CD4-positive, alpha-beta memory T cell (primary cell): ENCODE measurements at regions not wholly inside any gene's neighbourhood (a gene's known extent, or its start where the extent isn't known, plus 50 kb on each side); places are given as distances from the start of the nearest gene placed in this dataset.

Experiments used
- CTCF ChIA-PET: fragments of 350-600 bp; sonication (Branson Sonifier 250); formaldehyde crosslinking; loops from one replicate; lab custom pipeline; 2021; ENCODE audit warnings: inconsistent platforms; ENCODE audit not compliant: partially characterized antibody; lab: Charles Lee
- POLR2A ChIA-PET: fragments of 350-600 bp; sonication (Branson Sonifier 250); formaldehyde crosslinking; loops from one replicate; lab custom pipeline; 2021; ENCODE audit not compliant: partially characterized antibody; lab: Charles Lee
- DNase-seq, 5 donors: peaks; one replicate each; pipeline versions ENCODE4 v3.0.0 to v3.0.0-alpha.2; 2020 to 2022; ENCODE audit warnings: mixed read lengths in 1 of 5
- H3K27ac ChIP-seq: one replicate; pipeline ENCODE4 v1.7.0; 2013; ENCODE audit warnings: low read depth, low read length
- H3K27me3 ChIP-seq: 2 replicates; pipeline ENCODE4 v1.7.0; 2013; ENCODE audit warnings: mild to moderate bottlenecking, low read length, moderate library complexity; ENCODE audit not compliant: insufficient read depth
- H3K36me3 ChIP-seq: 2 replicates; pipeline ENCODE4 v1.7.0; 2013; ENCODE audit warnings: mild to moderate bottlenecking, low read length, moderate library complexity; ENCODE audit not compliant: insufficient read depth
- H3K4me1 ChIP-seq: 2 replicates; pipeline ENCODE4 v1.7.0; 2013; ENCODE audit warnings: mild to moderate bottlenecking, low read length, moderate library complexity; ENCODE audit not compliant: insufficient read depth
- H3K4me3 ChIP-seq, 2 donors: one replicate each; pipeline ENCODE4 v1.7.0; 2013; ENCODE audit warnings: low read length in 2 of 2, mild to moderate bottlenecking in 1 of 2
- H3K9me3 ChIP-seq, 2 donors: one replicate each; pipeline ENCODE4 v1.7.0; 2013; ENCODE audit warnings: low read length in 2 of 2, control low read depth in 1 of 2; ENCODE audit not compliant: control insufficient read depth in 1 of 2
- H3K27ac Mint-ChIP-seq, 7 donors: one replicate each; pipeline ENCODE4 v1.8.0; 2020 to 2021; ENCODE audit warnings: mixed read lengths in 7 of 7, mild to moderate bottlenecking in 6 of 7, inconsistent platforms in 3 of 7, moderate library complexity in 3 of 7
- H3K27me3 Mint-ChIP-seq, 2 donors: one replicate each; pipeline ENCODE4 v1.8.0; 2020 to 2021; ENCODE audit warnings: mixed read lengths in 2 of 2
- H3K36me3 Mint-ChIP-seq, 2 donors: one replicate each; pipeline ENCODE4 v1.8.0; 2020 to 2021; ENCODE audit warnings: mixed read lengths in 2 of 2, inconsistent platforms in 1 of 2, mild to moderate bottlenecking in 1 of 2
- H3K4me1 Mint-ChIP-seq, 4 donors: one replicate each; pipeline ENCODE4 v1.8.0; 2020 to 2021; ENCODE audit warnings: mixed read lengths in 4 of 4, mild to moderate bottlenecking in 1 of 4
- H3K4me3 Mint-ChIP-seq, 8 donors: one replicate each; pipeline ENCODE4 v1.8.0; 2020 to 2021; ENCODE audit warnings: mixed read lengths in 8 of 8, mild to moderate bottlenecking in 7 of 8, moderate library complexity in 6 of 8, inconsistent platforms in 3 of 8
- H3K9me3 Mint-ChIP-seq, 8 donors: one replicate each; pipeline ENCODE4 v1.8.0; 2020 to 2021; ENCODE audit warnings: mixed read lengths in 8 of 8, mild to moderate bottlenecking in 5 of 8, inconsistent platforms in 3 of 8, moderate library complexity in 1 of 8
- intact Hi-C: fragments of 100-400 bp; cut with micrococcal nuclease; formaldehyde crosslinking; loops from one replicate; pipeline ENCODE4 v1.15.1; 2023

GRCh38 chr1:232557096-232557495, 72.8 kb downstream of the SIPA1L2 start:
- Histone ChIP-seq H3K27me3 (no peaks in the 10 kb centered on the region), H3K9me3 (no peaks in the 10 kb centered on the region), H3K4me3 (no peak overlapping the region), H3K36me3 (no peaks in the 10 kb centered on the region), H3K4me1 (peaks cover 9% of the 10 kb centered on the region), H3K27ac (no peak overlapping the region)
- intact Hi-C loops, result no loop called here
- POLR2A ChIA-PET, result no interaction called here
- peak overlapping the region in 2 of 7 donors; percentile 25 to 65 for H3K27ac Mint-ChIP-seq
- H3K9me3 Mint-ChIP-seq, result no peaks in the 10 kb centered on the region
- CTCF ChIA-PET, result interaction anchor here (1.2 kb wide), 1 partner anchor 71 kb away, joined by 3 read pairs; no protein-coding TSS in a partner anchor
- DNase-seq, result no peak
- peaks cover 0 to 2% of the 10 kb centered on the region in 2 donors for H3K27me3 Mint-ChIP-seq
- no peaks in the 10 kb centered on the region for H3K36me3 Mint-ChIP-seq
- H3K4me3 Mint-ChIP-seq, result no peak overlapping the region
- H3K4me1 Mint-ChIP-seq, result peaks cover 5 to 19% (median 8%) of the 10 kb centered on the region in 4 donors

GRCh38 chr1:232556351-232556750, 73.6 kb downstream of the SIPA1L2 start:
- H3K27ac ChIP-seq, result no peak overlapping the region
- H3K4me3 ChIP-seq, result no peak overlapping the region
- no peak overlapping the region for H3K27ac Mint-ChIP-seq
- peaks cover 9% of the 10 kb centered on the region for H3K4me1 ChIP-seq
- DNase-seq, result no peak
- CTCF ChIA-PET, result interaction anchor here (1.2 kb wide), 1 partner anchor 71 kb away, joined by 3 read pairs; no protein-coding TSS in a partner anchor
- no peaks in the 10 kb centered on the region for H3K27me3 ChIP-seq
- no peaks in the 10 kb centered on the region for H3K9me3 ChIP-seq
- no peak overlapping the region for H3K4me3 Mint-ChIP-seq
- intact Hi-C loops, result no loop called here
- H3K9me3 Mint-ChIP-seq, result no peaks in the 10 kb centered on the region
- peaks cover 0 to 2% of the 10 kb centered on the region in 2 donors for H3K27me3 Mint-ChIP-seq
- no peaks in the 10 kb centered on the region for H3K36me3 ChIP-seq
- no peaks in the 10 kb centered on the region for H3K36me3 Mint-ChIP-seq
- H3K4me1 Mint-ChIP-seq, result peaks cover 5 to 19% (median 8%) of the 10 kb centered on the region in 4 donors
- POLR2A ChIA-PET, result no interaction called here

GRCh38 chr1:232555494-232556210, 74.3 kb downstream of the SIPA1L2 start:
- CTCF ChIA-PET, result interaction anchor here (1.2 kb wide), 1 partner anchor 72 kb away, joined by 3 read pairs; no protein-coding TSS in a partner anchor
- POLR2A ChIA-PET, result no interaction called here
- Mint-ChIP-seq H3K9me3 (no peaks in the 10 kb centered on the region), H3K4me1 (peaks cover 5 to 19% (median 8%) of the 10 kb centered on the region in 4 donors), H3K27ac (no peak overlapping the region), H3K36me3 (no peaks in the 10 kb centered on the region), H3K4me3 (no peak overlapping the region), H3K27me3 (peaks cover 0 to 2% of the 10 kb centered on the region in 2 donors)
- no peaks in the 10 kb centered on the region for H3K9me3 ChIP-seq
- H3K27me3 ChIP-seq, result no peaks in the 10 kb centered on the region
- no peak for DNase-seq
- no peaks in the 10 kb centered on the region for H3K36me3 ChIP-seq
- peaks cover 9% of the 10 kb centered on the region for H3K4me1 ChIP-seq
- H3K27ac ChIP-seq, result no peak overlapping the region
- intact Hi-C loops, result no loop called here
- H3K4me3 ChIP-seq, result no peak overlapping the region

- Histone ChIP-seq H3K27ac (no peak overlapping the region), H3K27me3 (no peaks in the 10 kb centered on the region), H3K36me3 (no peaks in the 10 kb centered on the region), H3K9me3 (no peaks in the 10 kb centered on the region), H3K4me1 (peaks cover 9% of the 10 kb centered on the region), H3K4me3 (no peak overlapping the region)
- H3K4me3 Mint-ChIP-seq, result no peak overlapping the region
- ChIA-PET POLR2A (no interaction called here), CTCF (no interaction called here)
- peaks cover 0 to 2% of the 10 kb centered on the region in 2 donors for H3K27me3 Mint-ChIP-seq
- no peaks in the 10 kb centered on the region for H3K36me3 Mint-ChIP-seq
- intact Hi-C loops, result no loop called here
- H3K27ac Mint-ChIP-seq, result no peak overlapping the region
- no peak for DNase-seq
- no peaks in the 10 kb centered on the region for H3K9me3 Mint-ChIP-seq
- peaks cover 5 to 19% (median 8%) of the 10 kb centered on the region in 4 donors for H3K4me1 Mint-ChIP-seq
Observed at GRCh38 chr1:232554409-232554808, 75.5 kb downstream of the SIPA1L2 start.

GRCh38 chr1:232553809-232554208, 76.1 kb downstream of the SIPA1L2 start:
- H3K27me3 Mint-ChIP-seq, result peaks cover 0 to 2% of the 10 kb centered on the region in 2 donors
- H3K4me3 ChIP-seq, result no peak overlapping the region
- ChIA-PET POLR2A (no interaction called here), CTCF (no interaction called here)
- H3K4me1 ChIP-seq, result peaks cover 4% of the 10 kb centered on the region
- H3K36me3 ChIP-seq, result no peaks in the 10 kb centered on the region
- H3K27ac Mint-ChIP-seq, result no peak overlapping the region
- no peaks in the 10 kb centered on the region for H3K9me3 ChIP-seq
- no peak overlapping the region for H3K27ac ChIP-seq
- H3K36me3 Mint-ChIP-seq, result no peaks in the 10 kb centered on the region
- no peak overlapping the region for H3K4me3 Mint-ChIP-seq
- no peaks in the 10 kb centered on the region for H3K9me3 Mint-ChIP-seq
- no peak for DNase-seq
- peaks cover under 1 to 15% (median 3%) of the 10 kb centered on the region in 4 donors for H3K4me1 Mint-ChIP-seq
- intact Hi-C loops, result no loop called here
- H3K27me3 ChIP-seq, result no peaks in the 10 kb centered on the region

- H3K4me3 ChIP-seq, result no peak overlapping the region
- no peak overlapping the region for H3K27ac Mint-ChIP-seq
- no peaks in the 10 kb centered on the region for H3K36me3 Mint-ChIP-seq
- no peak overlapping the region for H3K4me3 Mint-ChIP-seq
- H3K4me1 ChIP-seq, result no peaks in the 10 kb centered on the region
- ChIA-PET POLR2A (no interaction called here), CTCF (interaction anchor here (1.4 kb wide), 1 partner anchor 74 kb away, joined by 4 read pairs; no protein-coding TSS in a partner anchor)
- no peaks in the 10 kb centered on the region for H3K9me3 Mint-ChIP-seq
- H3K27ac ChIP-seq, result no peak overlapping the region
- intact Hi-C loops, result no loop called here
- H3K9me3 ChIP-seq, result no peaks in the 10 kb centered on the region
- H3K27me3 Mint-ChIP-seq, result peaks cover 0 to 2% of the 10 kb centered on the region in 2 donors
- no peaks in the 10 kb centered on the region for H3K27me3 ChIP-seq
- H3K4me1 Mint-ChIP-seq, result peaks cover 0 to 9% (median 2%) of the 10 kb centered on the region in 4 donors
- no peaks in the 10 kb centered on the region for H3K36me3 ChIP-seq
- DNase-seq, result no peak
Observed at GRCh38 chr1:232553050-232553754, 76.7 kb downstream of the SIPA1L2 start.

GRCh38 chr1:232551386-232551785, 78.5 kb downstream of the SIPA1L2 start:
- H3K4me1 ChIP-seq, result no peaks in the 10 kb centered on the region
- Mint-ChIP-seq H3K4me1 (no peaks in the 10 kb centered on the region), H3K27ac (no peak overlapping the region), H3K27me3 (peaks cover 0 to 2% of the 10 kb centered on the region in 2 donors), H3K9me3 (no peaks in the 10 kb centered on the region), H3K4me3 (no peak overlapping the region), H3K36me3 (no peaks in the 10 kb centered on the region)
- no peaks in the 10 kb centered on the region for H3K27me3 ChIP-seq
- H3K4me3 ChIP-seq, result no peak overlapping the region
- intact Hi-C loops, result no loop called here
- CTCF ChIA-PET, result no interaction called here
- POLR2A ChIA-PET, result no interaction called here
- DNase-seq, result no peak
- H3K27ac ChIP-seq, result no peak overlapping the region
- no peaks in the 10 kb centered on the region for H3K36me3 ChIP-seq
- no peaks in the 10 kb centered on the region for H3K9me3 ChIP-seq
